HCT116 (cell line): ENCODE measurements at regions not wholly inside any gene's neighbourhood (a gene's known extent, or its start where the extent isn't known, plus 50 kb on each side); places are given as distances from the start of the nearest gene placed in this dataset.

Experiments used
- ATAC-seq: fragments of 200-7000 bp; cut with Tn5 transposase; 2 replicates; pipeline ENCODE4 v1.9.1; 2020; ENCODE audit warnings: mild to moderate bottlenecking, moderate library complexity
- BruUV-seq: library from RNA; stranded (reverse); fragments of 400-500 nt; replicated peaks from 2 replicates; lab custom pipeline; 2021; lab: Mats Ljungman, UMichigan
- CTCF ChIA-PET: fragments of 300-600 bp; sonication (Branson Sonifier 250); formaldehyde crosslinking; loops from one replicate; lab custom pipeline; 2021; ENCODE audit warnings: antibody characterized with exemption; lab: Charles Lee
- POLR2A ChIA-PET: fragments of 300-600, 350-600 bp; sonication (Branson Sonifier 250); formaldehyde crosslinking; loops from one replicate; lab custom pipeline; 2021; ENCODE audit warnings: antibody characterized with exemption; lab: Charles Lee
- RAD21 ChIA-PET, 2 experiments: fragments of 300-600 bp; sonication (Branson Sonifier 250); formaldehyde crosslinking; loops; one replicate each; lab custom pipeline; 2023; ENCODE audit warnings: low total read pairs in 2 of 2; ENCODE audit not compliant: uncharacterized antibody in 2 of 2, unreplicated experiment in 2 of 2, low non-redundant PET in 1 of 2; lab: Charles Lee
- DNase-seq: peaks from one replicate; pipeline ENCODE4 v3.0.0-alpha.2; 2010; ENCODE audit warnings: low read depth, low spot score
- H2AFZ ChIP-seq: fragments of 200-600 bp; shearing (Covaris generic), sonication (generic); 2 replicates; pipeline ENCODE4 v1.6.1; 2017; ENCODE audit warnings: low read depth, mixed run types, mixed read lengths, antibody characterized with exemption, low read length; ENCODE audit not compliant: poor library complexity, severe bottlenecking
- H3K27ac ChIP-seq: 2 replicates; pipeline ENCODE4 v1.5.1; 2012; ENCODE audit warnings: low read depth, low read length
- H3K27me3 ChIP-seq: fragments of 200-600 bp; sonication (generic); 2 replicates; pipeline ENCODE4 v1.6.1; 2016; ENCODE audit warnings: mixed run types, low read length, mixed read lengths; ENCODE audit not compliant: insufficient read depth
- H3K36me3 ChIP-seq, 2 experiments: fragments of 200-500 bp in 1 of 2; fragments of 200-600 bp in 1 of 2; sonication (Bioruptor generic) in 1 of 2; sonication (generic) in 1 of 2; 2 replicates each; pipeline versions ENCODE4 v1.5.1 to v1.6.1; 2014 to 2016; ENCODE audit warnings: low read length in 2 of 2, inconsistent platforms in 1 of 2, mixed read lengths in 1 of 2, mixed run types in 1 of 2; ENCODE audit not compliant: insufficient read depth in 2 of 2, control insufficient read depth in 1 of 2
- H3K4me1 ChIP-seq, 2 experiments: fragments of 200-600 bp in 1 of 2; sonication (generic) in 1 of 2; 2 replicates each; pipeline versions ENCODE4 v1.5.1 to v1.6.1; 2012 to 2017; ENCODE audit warnings: low read length in 2 of 2, inconsistent platforms in 1 of 2, mild to moderate bottlenecking in 1 of 2, mixed read lengths in 1 of 2, mixed run types in 1 of 2, moderate library complexity in 1 of 2; ENCODE audit not compliant: insufficient read depth in 2 of 2, control insufficient read depth in 1 of 2
- H3K4me2 ChIP-seq: fragments of 200-600 bp; sonication (generic); 2 replicates; pipeline ENCODE4 v1.6.1; 2017; ENCODE audit warnings: mixed run types, low read length, mixed read lengths
- H3K4me3 ChIP-seq, 2 experiments: fragments of 200-600 bp in 1 of 2; sonication (generic) in 1 of 2; replicated peaks in 1 of 2; 2 replicates each; pipeline ENCODE4 v1.5.1; 2011 to 2016; ENCODE audit warnings: low read length in 2 of 2, control low read depth in 1 of 2, low read depth in 1 of 2, mild to moderate bottlenecking in 1 of 2, mixed read lengths in 1 of 2, mixed run types in 1 of 2
- H3K79me2 ChIP-seq: fragments of 200-600 bp; sonication (generic); 2 replicates; pipeline ENCODE4 v1.6.1; 2017; ENCODE audit warnings: mild to moderate bottlenecking, mixed run types, low read length, moderate library complexity, mixed read lengths; ENCODE audit not compliant: insufficient read depth
- H3K9ac ChIP-seq: fragments of 200-600 bp; sonication (generic); 2 replicates; pipeline ENCODE4 v1.6.1; 2016; ENCODE audit warnings: low read length, mixed read lengths
- H3K9me2 ChIP-seq: fragments of 200-600 bp; sonication (generic), shearing (Covaris generic); 2 replicates; pipeline ENCODE4 v1.6.1; 2017; ENCODE audit warnings: mixed run types, mild to moderate bottlenecking, moderate library complexity; ENCODE audit not compliant: insufficient read depth
- H3K9me3 ChIP-seq, 2 experiments: fragments of 200-500 bp in 1 of 2; fragments of 200-600 bp in 1 of 2; sonication (Bioruptor generic) in 1 of 2; sonication (generic) in 1 of 2; 2 replicates each; pipeline ENCODE4 v1.6.1; 2014 to 2017; ENCODE audit warnings: low read length in 2 of 2, mixed read lengths in 2 of 2, inconsistent platforms in 1 of 2, low read depth in 1 of 2, mild to moderate bottlenecking in 1 of 2, mixed run types in 1 of 2, moderate library complexity in 1 of 2; ENCODE audit not compliant: control insufficient read depth in 1 of 2, insufficient read depth in 1 of 2
- H4K20me1 ChIP-seq: fragments of 200-600 bp; sonication (generic), shearing (Covaris generic); 2 replicates; pipeline ENCODE4 v1.6.1; 2017; ENCODE audit warnings: mixed run types, mild to moderate bottlenecking, moderate library complexity; ENCODE audit not compliant: insufficient read depth
- CBX3 ChIP-seq: IDR thresholded peaks from 2 replicates; pipeline ENCODE4 v1.6.1; 2012; ENCODE audit warnings: low read depth
- CEBPB ChIP-seq: IDR thresholded peaks from 2 replicates; pipeline ENCODE4 v1.6.1; 2012; ENCODE audit warnings: low read depth
- EGR1 ChIP-seq: IDR thresholded peaks from 2 replicates; pipeline ENCODE4 v1.6.1; 2012; ENCODE audit warnings: low read depth
- EZH2phosphoT487 ChIP-seq: fragments of 200-600 bp; IDR thresholded peaks from 2 replicates; pipeline ENCODE4 v1.6.1; 2018; ENCODE audit warnings: antibody characterized with exemption, borderline replicate concordance
- POLR2A ChIP-seq: IDR thresholded peaks from 2 replicates; pipeline ENCODE4 v1.7.0; 2011; ENCODE audit warnings: borderline replicate concordance; ENCODE audit not compliant: insufficient read depth, insufficient read length; ENCODE audit errors: extremely low read depth
- SIN3A ChIP-seq: IDR thresholded peaks from 2 replicates; pipeline ENCODE4 v1.6.1; 2012; ENCODE audit warnings: low read depth
- SP1 ChIP-seq: IDR thresholded peaks from 2 replicates; pipeline ENCODE4 v1.6.1; 2012; ENCODE audit warnings: low read depth
- TCF7L2 ChIP-seq: IDR thresholded peaks from 2 replicates; pipeline ENCODE4 v1.7.0; 2011; ENCODE audit warnings: borderline replicate concordance, inconsistent platforms; ENCODE audit not compliant: insufficient read depth, insufficient read length; ENCODE audit errors: extremely low read depth
- ZFX ChIP-seq: fragments of 450-650 bp; IDR thresholded peaks from 2 replicates; pipeline ENCODE4 v1.6.1; 2017
- intact Hi-C: fragments of 100-400 bp; cut with micrococcal nuclease; formaldehyde crosslinking; loops from 2 replicates; pipeline ENCODE4 v1.10.0; 2022
- TF ChIP-seq, protein P1 (sequence below): IDR thresholded peaks from 2 replicates; pipeline ENCODE4 v1.6.1; 2012

DNA sequence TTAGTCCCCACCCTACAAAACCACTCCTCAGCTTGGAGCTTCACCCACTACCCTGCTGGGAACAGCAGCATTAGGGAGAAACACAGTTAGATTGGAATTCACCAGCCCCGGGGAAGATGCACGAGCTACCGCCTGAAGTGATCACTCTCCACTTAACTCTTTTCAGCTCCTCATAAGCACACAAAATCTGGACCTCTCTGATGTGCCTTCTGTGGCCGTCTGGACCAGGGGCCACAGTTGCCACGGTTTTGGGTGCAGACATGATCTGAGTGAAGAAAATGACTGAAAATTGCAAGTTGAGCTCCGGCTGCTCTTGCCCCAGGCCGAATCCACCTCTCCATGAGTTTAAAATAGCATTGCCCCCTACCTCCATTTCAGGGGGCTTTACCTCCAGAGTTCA lies 95.2 kb downstream of the TENT4A start:
- CTCF ChIA-PET: no interaction called here
- no peak overlapping the region for H3K4me3 ChIP-seq
- no peaks in the 10 kb centered on the region for H3K36me3 ChIP-seq
- H4K20me1 ChIP-seq: no peaks in the 10 kb centered on the region
- no peak overlapping the region for H3K9ac ChIP-seq
- H3K9me3 ChIP-seq: no peaks in the 10 kb centered on the region; a peak in 1 of 4 replicates
- POLR2A ChIA-PET: no interaction called here
- no peak overlapping the region for H3K27ac ChIP-seq
- H3K79me2 ChIP-seq: no peaks in the 10 kb centered on the region
- intact Hi-C loops: no loop called here
- H3K4me1 ChIP-seq: no peaks in the 10 kb centered on the region
- H3K9me2 ChIP-seq: no peaks in the 10 kb centered on the region
- RAD21 ChIA-PET: no interaction called here
- no peak overlapping the region for H2AFZ ChIP-seq
- ATAC-seq: no peak
- TF ChIP-seq, protein P1, sequence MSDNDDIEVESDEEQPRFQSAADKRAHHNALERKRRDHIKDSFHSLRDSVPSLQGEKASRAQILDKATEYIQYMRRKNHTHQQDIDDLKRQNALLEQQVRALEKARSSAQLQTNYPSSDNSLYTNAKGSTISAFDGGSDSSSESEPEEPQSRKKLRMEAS: no peak
- no peak for TF ChIP-seq ZFX
- no peak for TF ChIP-seq SP1
- no peak for TF ChIP-seq EGR1
- TF ChIP-seq CEBPB: no peak
- TF ChIP-seq EZH2phosphoT487: no peak
- H3K4me2 ChIP-seq: no peak overlapping the region
- no peak for DNase-seq
- BruUV-seq: no TSS peak
- H3K27me3 ChIP-seq: no peaks in the 10 kb centered on the region

DNA sequence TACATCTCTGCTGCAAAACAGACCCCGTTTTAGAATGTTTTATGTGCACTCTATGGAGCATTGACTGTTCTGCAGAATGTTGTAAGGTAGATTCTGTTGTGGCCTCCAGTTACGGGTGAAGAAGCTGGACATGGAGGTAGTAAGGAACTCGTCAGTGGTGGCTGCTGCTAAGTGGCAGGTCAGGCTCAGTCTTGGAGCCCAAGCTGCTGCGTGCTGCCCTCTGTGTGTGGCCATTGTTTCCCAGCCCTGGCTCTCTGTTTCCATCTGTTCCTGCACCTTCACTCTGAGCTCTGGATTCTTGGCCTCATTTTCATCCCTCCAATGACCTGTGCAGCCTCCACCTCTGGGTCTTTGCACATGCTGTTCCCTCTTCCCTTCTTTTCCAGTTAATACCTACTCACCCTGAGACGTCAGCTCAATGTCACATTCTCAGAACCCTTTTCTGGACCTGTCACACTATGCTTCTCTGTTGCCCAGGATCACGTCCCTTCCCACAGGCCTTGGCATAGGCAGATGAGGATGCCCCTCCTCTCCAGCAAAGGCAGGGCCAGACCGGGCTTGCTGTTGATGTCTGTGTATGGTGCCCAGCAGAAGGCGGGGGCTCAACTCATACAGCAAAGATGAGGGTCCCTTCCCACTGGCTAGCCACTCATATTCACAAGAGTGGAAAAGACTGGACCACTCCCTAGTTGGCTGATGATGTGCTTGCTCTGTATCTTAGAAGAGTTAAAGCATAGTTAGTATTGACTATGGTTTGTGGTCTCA lies 97.6 kb downstream of the TENT4A start:
- Histone ChIP-seq H3K79me2 (no peaks in the 10 kb centered on the region), H3K4me3 (no peak overlapping the region), H3K36me3 (no peaks in the 10 kb centered on the region), H2AFZ (no peak overlapping the region), H3K9ac (no peak overlapping the region), H3K9me3 (no peaks in the 10 kb centered on the region; a peak in 1 of 4 replicates), H3K9me2 (no peaks in the 10 kb centered on the region), H3K27ac (no peak overlapping the region), H3K4me2 (no peak overlapping the region), H3K4me1 (no peaks in the 10 kb centered on the region), H4K20me1 (no peaks in the 10 kb centered on the region), H3K27me3 (no peaks in the 10 kb centered on the region)
- ChIA-PET CTCF (no interaction called here), RAD21 (no interaction called here), POLR2A (no interaction called here)
- DNase-seq (no peak), ATAC-seq (no peak)
- TF ChIP-seq CBX3: no peak
- no peak for TF ChIP-seq SIN3A
- no peak for TF ChIP-seq POLR2A
- TF ChIP-seq CEBPB: no peak
- no peak for TF ChIP-seq TCF7L2
- no peak for TF ChIP-seq SP1
- intact Hi-C loops: no loop called here
- BruUV-seq: no TSS peak
